NCI-H748 (cell line): ENCODE measurements at regions not wholly inside any gene's neighbourhood (a gene's known extent, or its start where the extent isn't known, plus 50 kb on each side); places are given as distances from the start of the nearest gene placed in this dataset.
"Not testable (repeated sequence)": the region's sequence is repeated elsewhere in the genome, so short reads cannot be mapped to it uniquely, and the experiment has no call there.

Experiments used
- DNase-seq: peaks from one replicate; lab custom pipeline; 2025; ENCODE audit not compliant: unreplicated experiment; lab: John Stamatoyannopoulos, UW

DNA sequence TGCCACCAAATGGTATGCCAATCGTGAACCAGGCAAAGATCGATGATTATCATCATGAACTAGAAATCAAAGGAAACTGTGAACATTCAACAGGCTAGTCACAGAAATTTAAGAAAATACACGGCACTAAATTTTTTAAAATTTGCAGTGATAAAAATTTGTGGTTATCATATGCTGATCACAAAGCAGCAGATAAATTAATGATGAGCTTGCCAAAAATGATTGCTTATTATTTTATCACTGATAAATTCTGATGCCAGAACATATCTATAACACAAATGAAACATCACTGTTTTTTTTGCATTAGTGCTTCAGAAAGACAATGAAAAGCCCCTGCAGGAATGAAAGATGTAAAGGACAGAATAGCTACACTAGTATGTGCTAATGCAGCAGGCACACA lies 1413.2 kb upstream of the MAP3K7 start:
- no peak for DNase-seq

DNA sequence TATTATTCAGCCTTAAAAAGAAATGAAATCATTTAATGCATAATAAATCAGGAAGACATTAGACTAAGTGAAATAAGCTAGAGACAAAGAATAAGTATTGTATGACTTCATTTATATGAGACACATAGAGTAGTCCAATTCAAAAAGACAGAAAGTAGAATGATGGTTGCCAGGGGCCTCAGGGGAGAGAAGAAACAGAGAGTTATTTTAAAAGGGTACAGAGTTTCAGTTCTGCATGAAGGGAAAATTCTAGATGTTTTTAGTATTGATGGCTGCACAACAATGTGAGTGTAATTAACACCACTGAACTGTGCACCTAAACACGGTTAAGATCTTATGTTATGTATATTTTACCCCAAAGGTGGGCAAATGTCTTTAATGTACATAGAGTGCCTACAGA lies 1407.9 kb upstream of the MAP3K7 start:
- no peak for DNase-seq

DNA sequence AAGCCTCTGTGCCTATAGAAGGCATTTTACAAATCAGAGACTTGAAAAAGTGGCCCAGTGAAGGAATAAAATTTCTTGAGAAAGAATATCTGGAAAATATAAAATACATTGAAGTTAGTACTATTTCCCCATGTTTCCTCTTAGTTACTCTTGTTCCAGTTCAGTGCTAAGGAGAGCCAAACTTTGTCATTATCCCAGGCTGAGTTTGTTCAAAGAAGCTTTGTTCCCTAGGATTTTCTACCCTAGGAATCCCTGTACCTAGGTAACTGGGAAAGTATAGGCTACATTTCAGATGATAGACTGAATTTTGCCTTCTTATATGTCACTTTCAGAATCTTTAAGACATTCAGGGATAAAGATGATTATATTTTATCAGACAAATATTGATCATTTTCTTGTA lies 1395.7 kb upstream of the MAP3K7 start:
- no peak for DNase-seq

DNA sequence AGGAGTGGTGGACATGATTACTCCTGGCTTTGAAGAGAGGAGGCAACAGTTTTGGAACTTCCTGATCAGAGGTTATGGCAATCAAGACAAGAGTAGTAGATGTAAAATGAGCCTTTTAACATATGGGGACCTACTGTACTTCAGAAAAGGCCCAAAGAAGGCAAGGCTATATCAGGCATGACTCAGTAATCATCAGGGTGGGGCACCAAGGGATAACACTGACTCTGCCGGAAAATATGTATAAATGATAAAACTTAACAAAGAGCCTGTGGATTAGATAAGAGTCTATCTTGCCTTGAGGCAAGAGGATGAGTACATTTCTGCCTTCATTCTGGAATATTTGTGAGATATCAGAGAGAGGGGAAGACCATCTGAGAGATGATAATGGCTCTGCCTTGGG lies 1389.9 kb upstream of the MAP3K7 start:
- DNase-seq = no peak

DNA sequence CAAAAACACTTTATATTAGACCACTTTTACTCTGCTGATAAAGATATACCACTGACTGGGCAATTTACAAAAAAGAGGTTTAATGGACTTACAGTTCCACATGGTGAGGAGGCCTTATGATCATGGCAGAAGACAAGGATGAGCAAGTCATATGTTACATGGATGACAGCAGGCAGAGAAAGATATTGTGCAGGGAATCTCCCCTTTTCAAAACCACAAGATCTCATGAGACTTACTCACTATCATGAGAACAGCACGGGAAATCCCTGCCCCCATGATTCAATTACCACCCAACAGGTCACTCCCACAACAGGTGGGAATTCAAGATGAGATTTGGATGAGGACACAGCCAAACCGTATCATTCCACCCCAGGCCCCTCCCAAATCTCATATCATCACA lies 1383.8 kb upstream of the MAP3K7 start:
- no peak for DNase-seq

DNA sequence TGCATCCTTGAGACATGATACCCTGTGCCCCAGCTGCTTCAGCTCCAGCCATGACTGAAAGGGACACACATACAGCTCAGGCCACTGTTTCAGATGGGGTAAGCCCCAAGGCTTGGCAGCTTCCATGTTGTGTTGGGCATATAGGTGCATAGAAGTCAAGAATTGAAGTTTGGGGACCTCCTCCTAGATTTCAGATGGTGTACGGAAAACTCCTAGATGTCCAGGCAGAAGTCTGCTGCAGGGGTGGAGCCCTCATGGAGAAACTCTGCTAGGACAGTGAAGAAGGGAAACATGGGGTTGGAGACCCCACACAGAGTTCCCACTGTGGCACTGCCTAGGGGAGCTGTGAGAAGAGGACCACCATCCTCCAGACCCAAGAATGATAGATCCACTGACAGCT lies 1379.0 kb upstream of the MAP3K7 start:
- DNase-seq = no peak

DNA sequence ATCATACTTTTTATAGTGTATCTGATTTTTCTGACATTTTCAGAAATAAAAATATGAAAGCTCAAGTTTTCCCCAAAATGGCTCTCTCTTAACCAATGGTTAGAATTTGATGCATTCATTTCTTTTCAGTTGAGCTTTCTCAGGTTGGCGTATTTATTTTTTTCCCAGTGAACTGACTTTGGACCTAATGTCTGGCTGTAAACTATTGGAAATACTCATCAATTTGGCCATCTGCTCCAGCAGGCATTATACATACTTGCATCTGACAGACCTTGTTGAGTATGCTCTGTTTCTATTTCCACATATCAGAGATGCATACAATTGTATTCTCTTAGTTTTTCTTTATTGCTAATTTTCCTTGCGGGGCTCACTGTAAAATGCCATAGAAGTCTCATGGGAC lies 1374.8 kb upstream of the MAP3K7 start:
- no peak for DNase-seq

DNA sequence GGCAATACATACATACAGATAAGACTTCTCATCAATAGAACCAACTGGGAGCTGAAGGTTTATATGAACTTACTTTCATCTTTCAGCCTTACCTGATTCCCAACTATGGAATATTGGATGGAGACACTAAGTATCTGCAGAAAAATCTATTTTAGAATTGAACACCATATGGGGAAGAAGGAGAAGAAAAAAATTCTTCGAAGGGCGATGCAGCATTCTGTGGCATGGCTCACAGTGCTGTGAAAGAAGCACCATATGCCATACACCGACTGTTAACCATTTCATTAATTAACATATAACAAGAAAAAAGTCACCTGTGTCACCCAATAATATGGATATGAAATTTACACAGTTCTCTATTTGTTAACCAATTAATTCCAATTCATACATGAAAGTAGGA lies 1374.4 kb upstream of the MAP3K7 start:
- DNase-seq = no peak

DNA sequence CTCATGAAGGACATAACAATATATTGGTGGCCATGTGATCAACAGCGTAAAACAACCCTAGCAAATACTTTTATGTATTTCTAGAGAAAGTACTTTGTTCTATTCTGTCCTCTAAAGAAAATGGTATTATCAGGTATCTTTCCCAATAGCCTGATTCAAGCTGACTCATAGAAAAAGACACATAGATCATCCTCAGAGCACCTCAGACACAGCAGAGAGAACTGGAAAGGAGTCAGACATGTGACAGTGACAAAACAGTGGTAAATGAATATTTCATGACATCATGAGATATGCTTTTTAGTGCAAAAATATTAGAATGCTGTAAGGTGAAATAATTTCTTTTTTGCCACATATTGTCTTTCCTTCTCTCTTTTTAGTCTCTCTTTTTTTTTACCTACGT lies 1355.0 kb upstream of the MAP3K7 start:
- DNase-seq = no peak

DNA sequence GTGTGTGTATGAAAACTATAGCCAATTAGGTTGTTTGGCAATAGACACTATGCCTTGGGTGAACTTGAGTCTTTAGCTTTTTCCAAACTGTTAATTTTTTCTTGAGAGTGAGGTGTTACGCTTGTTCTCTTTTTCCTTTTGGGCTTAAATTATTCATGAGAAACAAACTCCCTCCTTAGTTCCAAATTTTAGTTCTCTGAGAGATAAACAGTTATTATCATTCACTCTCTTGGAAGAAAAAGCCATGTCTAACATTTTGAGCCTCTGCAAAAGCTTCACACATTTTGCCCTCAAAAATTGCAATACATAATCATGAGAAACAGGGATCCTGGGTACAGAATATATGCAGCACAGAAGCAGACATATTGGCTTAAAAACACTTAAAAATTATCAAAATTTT lies 1353.9 kb upstream of the MAP3K7 start:
- DNase-seq = no peak

DNA sequence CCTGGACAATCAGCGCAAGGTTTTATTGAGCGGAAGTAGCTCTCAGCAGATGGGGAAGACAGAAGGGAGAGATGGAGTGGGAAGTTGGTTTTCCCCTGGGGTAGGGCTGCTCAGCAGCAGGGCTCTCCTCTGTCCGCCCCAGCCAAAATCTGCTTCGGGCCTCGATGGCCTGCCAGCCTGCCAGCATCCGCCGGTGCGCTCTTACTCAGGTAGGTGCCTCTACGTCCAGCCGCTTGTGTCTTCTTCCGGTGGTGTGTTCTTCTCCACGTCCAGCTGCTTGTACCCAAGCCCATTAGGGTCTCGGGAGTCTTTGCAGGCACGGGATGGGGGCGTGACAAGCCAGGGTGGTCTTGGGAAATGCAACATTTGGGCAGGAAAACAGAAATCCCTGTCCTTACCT lies 1340.0 kb upstream of the MAP3K7 start:
- no peak for DNase-seq

DNA sequence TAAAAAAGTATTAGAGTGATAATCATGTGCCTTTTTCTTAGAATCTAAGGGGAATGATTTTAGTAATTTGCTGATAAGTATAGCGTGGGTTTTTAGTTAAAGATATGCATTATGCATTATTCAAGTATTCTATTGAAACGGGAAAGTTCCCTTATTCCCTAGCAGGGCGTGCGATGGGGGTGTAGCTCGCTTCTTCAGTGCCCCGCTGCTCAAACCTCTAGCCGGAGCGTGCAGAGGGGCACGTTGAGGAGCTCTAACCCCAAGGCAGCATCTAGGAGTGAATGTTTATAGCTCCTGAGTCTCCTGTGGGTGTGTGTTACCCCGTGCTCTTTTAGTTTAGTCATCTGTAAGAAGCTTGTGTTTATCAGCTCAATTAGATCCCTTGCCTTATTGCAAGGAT lies 1339.5 kb upstream of the MAP3K7 start:
- DNase-seq = no peak

DNA sequence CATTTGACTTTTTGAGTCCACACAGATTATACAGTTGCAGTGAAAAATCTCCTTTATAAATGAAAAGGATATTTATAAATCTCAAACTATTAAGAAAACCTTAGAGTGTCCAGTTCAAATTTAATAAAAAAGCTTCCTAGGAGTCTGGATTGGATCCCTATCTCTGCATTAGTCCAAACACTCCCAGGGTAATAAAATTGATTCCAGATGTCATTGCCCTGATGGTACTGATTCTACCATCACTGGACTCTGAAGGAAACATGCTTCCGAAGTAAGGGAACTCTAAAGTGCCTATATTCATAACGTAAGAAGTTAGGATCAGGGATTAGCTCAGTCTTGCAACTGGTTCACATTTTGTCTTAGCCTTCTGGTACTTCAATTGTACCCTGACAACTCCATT lies 1325.1 kb upstream of the MAP3K7 start:
- DNase-seq = no peak

DNA sequence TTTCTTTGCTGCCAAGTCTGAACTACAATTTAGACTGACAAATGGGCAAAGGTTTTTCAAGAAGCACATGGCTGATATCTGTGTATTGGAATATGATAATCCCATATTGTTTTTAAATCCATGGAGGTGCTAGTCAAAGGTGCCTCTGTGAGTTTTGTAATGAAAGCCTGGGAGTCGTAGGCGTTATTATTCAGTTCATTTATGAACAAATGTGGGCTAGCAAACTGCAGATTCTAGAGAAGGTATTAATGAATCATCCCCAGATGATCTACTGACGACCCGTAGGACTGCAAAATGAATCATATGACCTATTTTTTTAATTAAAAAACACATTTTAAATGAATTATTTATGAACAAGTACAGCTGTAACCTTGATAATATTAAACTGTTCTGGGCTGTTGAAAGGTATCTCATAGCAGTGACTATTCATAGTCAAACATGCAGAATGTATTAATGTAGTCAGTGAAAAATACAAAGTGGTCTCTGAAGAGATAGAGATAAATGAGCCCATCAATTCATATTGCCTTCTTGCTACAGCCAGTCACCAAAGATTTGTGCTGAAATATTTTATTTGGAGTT lies 1317.8 kb upstream of the MAP3K7 start:
- DNase-seq = no peak

DNA sequence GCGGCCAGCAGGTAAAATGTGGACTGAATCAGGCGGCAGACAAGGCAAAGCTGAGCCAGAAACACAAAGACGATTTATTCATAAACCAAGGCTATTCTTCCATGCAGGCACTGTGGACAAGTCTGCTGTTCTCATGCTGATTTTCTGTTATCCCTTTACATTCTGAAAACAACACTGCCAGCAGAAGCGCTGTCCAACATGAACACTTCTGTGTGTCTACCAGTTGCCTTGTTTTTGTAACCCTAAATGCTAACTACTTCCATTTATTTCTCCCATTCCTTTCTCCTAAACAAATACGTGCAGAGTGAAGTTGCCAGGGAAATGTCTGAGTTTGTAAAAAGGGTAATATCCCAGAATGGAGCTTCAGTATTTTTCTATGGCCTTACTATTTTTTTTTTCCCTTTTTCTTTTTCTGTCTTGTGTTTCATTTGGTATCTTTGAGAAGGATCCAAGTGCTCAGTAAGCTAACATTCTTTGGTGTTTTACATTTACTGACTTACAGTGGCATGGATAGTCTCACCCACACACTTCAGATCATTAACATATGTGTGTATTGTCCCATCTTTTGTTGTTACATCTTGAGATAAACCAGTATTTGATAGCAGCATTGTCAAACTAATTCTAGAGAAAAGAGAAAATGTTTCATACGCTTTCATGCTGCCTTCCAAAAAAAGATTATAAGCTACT lies 1308.9 kb upstream of the MAP3K7 start:
- DNase-seq = no peak

DNA sequence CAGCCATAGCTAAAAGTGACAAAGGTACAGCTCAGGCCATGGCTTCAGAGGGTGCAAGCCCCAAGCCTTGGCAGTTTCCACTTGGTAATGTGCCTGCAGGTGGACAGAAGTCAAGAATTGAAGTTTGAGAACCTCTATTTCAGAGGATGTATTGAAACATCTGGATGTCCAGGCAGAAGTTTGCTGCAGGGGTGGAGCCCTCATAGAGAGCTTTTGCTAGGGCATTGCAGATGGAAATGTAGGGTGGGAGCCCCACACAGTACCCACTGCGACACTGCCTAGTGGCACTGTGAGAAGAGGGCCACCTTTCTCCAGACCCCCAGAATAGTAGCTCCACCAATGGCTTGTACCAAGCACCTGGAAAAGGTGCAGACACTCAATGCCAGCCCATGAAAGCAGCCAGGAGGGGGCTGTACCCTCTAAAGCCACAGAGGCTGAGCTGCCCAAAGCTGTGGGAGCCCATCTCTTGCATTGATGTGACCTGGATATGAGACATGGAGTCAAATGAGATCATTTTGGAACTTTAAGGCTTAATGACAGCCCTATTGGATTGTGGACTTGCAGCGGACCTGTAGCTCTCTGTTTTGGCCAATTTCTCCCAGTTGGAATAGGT lies 1299.4 kb upstream of the MAP3K7 start:
- DNase-seq = no peak

DNA sequence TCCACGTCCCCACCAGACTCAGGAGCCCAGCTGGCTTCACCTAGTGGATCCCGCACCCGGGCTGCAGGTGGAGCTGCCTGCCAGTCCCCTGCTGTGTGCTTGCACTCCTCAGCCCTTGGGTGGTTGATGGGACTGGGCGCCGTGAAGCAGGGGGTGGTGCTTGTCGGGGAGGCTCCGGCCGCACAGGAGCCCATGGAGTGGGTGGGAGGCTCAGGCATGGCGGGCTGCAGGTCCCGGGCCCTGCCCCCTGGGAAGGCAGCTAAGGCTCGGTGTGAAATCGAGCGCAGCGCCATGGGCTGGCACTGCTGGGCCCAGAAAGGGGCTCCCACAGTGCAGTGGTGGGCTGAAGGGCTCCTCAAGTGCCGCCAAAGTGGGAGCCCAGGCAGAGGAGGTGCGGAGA lies 1294.9 kb upstream of the MAP3K7 start:
- DNase-seq = not testable (repeated sequence)

DNA sequence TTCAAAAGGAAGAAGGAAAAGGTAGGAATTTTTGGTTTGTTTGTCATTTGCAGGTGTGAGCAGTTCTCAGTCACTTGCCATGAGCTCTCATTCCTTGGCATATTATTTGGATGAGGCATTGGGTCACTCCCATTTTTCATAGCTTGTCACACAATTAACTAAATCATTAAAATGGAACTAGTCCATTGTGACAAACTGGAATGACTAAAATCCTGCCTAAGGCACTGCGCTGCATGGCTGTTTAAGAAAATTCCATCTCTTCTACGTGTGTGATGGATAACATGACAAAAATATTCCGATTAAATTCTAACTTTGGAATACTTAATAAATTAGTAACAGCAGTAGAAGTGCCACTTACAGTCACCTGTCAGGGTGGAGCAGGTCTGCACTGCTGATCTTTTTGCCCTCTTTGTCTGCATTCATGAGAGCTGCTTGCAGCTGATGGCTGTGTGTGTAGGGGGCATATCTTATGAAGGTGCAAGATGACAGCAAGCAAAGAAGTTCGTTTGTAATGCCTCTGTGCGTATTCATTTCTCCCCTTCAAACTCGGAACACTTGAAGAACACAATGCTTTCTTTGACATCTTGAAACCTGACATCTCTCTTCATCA lies 1292.6 kb upstream of the MAP3K7 start:
- DNase-seq = no peak

DNA sequence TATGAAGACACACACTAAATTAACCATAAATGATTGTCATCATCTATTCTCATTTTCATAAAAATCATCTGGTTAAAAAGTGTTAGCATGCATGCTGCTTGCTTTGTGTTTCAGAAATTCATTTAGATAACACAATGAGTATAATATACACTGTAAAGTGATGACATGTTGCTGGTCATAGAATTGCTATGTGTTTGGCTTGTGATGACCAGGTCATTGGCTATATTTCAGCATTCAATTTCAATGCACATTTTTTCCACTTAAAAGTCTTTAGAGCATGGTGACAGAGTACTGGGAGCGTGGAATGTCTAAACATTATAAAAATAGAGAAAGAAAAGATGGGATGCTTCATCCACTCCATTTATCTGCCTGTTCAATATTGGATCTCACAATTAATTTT lies 1291.1 kb upstream of the MAP3K7 start:
- no peak for DNase-seq

DNA sequence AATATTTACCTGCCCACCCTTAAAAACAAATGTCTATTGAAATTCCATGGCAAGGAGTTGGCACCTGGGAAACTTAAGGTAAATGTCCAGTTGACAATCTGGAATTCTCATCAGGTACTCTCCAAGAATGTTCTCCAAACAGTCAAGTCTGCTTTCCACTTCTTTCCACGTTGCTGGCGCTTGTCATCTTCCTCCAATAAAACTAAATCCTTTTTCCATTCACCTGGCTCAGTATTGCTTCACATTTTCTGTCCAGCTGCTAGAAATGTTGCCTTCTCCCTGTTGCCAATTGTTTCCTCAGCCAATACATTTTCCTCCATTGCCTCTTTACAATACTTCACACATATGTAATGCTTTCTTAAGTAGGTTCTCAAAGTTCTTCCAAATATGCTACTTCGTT lies 1288.1 kb upstream of the MAP3K7 start:
- DNase-seq = no peak

DNA sequence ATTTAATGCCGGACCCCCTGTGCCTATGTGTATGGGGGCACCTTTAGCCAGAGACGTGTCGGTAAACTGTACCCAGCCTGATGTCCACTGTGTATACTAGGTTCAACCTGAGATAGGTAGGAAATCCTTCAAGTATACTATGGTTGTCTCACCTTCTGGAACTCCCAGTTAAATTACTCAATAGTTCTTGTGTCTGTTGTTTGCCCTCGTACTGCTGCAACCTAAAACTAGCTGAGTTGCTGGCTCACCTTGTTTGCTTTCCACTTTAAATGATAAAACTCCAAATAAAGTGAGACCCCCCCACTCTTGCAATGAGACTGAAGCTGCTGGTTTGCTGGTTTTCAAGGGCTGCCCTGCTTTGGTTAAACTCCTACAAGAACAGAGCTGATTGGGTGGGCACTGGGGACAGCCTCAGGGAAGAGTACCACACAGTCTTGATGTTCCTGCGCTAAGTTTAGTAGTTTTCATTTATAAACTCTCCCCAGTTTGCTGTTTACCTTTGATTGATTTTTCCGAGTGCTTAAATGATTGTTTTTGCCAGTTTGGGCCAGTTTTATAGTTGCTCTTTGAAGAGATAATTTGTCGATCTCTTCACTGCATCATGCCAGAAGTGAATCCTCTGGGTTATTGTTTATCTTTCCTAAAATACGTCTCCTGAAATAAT lies 1281.8 kb upstream of the MAP3K7 start:
- DNase-seq = no peak

DNA sequence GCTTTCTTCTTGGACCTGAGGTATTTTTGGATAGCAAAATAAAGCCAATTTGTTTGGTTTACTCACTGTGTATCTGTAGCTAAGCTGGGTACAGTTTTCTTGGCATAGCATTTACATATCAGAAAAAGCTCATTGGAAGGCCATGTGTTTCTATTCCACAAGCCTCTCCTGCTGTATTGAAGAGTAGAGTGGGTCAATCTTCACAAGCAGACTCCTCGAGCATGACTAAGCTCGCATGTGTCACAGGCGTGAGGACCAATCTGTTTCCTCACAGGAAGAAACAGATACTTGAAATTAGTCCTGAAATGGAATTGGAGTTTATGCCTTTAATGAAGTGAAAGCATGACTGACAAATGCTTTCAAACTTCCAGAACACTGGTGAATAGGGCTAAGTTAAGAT lies 1279.0 kb upstream of the MAP3K7 start:
- DNase-seq = no peak
